ENCODE measurements at regions not wholly inside any gene's neighbourhood (a gene's known extent, or its start where the extent isn't known, plus 50 kb on each side); places are given as distances from the start of the nearest gene placed in this dataset.

GRCh38 chrX:40976981-40977380, 108.3 kb upstream of the USP9X start:
- Histone ChIP-seq H3K79me2 (ENCODE audit: insufficient read depth) (no peaks in the 10 kb centered on the region), H3K27ac (ENCODE audit: low read depth in 2 of 2, low read length in 1 of 2) (no peak overlapping the region), H3K4me1 (ENCODE audit: control insufficient read depth in 1 of 2, insufficient read depth in 2 of 2, low read depth in 1 of 2, low read length in 1 of 2) (no peaks in the 10 kb centered on the region), H3K36me3 (replicated peaks in 1 of 2; ENCODE audit: control insufficient read depth in 1 of 2, insufficient read depth in 2 of 2, low read length in 1 of 2) (no peaks in the 10 kb centered on the region), H3K9me2 (no peaks in the 10 kb centered on the region), H3K4me2 (no peak overlapping the region), H3K9me3 (no peaks in the 10 kb centered on the region), H2AFZ (ENCODE audit: low read depth) (no peak overlapping the region), H4K20me1 (ENCODE audit: insufficient read depth) (no peaks in the 10 kb centered on the region), H3K4me3 (ENCODE audit: low read depth in 2 of 2, low read length in 1 of 2) (no peak overlapping the region), H3K27me3 (ENCODE audit: insufficient read depth) (no peaks in the 10 kb centered on the region), H3F3A (replicated peaks; ENCODE audit: insufficient read depth) (no peaks in the 10 kb centered on the region), H3K9ac (no peak overlapping the region)
- CTCF ChIA-PET: no interaction called here
- TF ChIP-seq SIN3A (IDR thresholded peaks at IDR 0.05; ENCODE audit: borderline replicate concordance, low read depth, low read length): no peak
- no peak for TF ChIP-seq TEAD4 (IDR thresholded peaks at IDR 0.05; ENCODE audit: borderline replicate concordance, insufficient read depth)
- TF ChIP-seq CTCF (IDR thresholded peaks at IDR 0.05): no peak
- no peak for TF ChIP-seq TCF12 (IDR thresholded peaks at IDR 0.05)
- TF ChIP-seq NRF1 (IDR thresholded peaks at IDR 0.05; ENCODE audit: low read depth, low read length): no peak
- no peak for TF ChIP-seq NFIC (IDR thresholded peaks at IDR 0.05; ENCODE audit: borderline replicate concordance)
- TF ChIP-seq YY1 (IDR thresholded peaks at IDR 0.05; ENCODE audit: low read depth): no peak
- TF ChIP-seq, protein P1, sequence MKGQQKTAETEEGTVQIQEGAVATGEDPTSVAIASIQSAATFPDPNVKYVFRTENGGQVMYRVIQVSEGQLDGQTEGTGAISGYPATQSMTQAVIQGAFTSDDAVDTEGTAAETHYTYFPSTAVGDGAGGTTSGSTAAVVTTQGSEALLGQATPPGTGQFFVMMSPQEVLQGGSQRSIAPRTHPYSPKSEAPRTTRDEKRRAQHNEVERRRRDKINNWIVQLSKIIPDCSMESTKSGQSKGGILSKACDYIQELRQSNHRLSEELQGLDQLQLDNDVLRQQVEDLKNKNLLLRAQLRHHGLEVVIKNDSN (IDR thresholded peaks at IDR 0.05; ENCODE audit: borderline replicate concordance, low read depth): no peak
- no peak for TF ChIP-seq FOXM1 (IDR thresholded peaks at IDR 0.05; ENCODE audit: low read depth)
- TF ChIP-seq REST (IDR thresholded peaks at IDR 0.05; ENCODE audit: low read depth, low read length): no peak
- TF ChIP-seq, protein P2, sequence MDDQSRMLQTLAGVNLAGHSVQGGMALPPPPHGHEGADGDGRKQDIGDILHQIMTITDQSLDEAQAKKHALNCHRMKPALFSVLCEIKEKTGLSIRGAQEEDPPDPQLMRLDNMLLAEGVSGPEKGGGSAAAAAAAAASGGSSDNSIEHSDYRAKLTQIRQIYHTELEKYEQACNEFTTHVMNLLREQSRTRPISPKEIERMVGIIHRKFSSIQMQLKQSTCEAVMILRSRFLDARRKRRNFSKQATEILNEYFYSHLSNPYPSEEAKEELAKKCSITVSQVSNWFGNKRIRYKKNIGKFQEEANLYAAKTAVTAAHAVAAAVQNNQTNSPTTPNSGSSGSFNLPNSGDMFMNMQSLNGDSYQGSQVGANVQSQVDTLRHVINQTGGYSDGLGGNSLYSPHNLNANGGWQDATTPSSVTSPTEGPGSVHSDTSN (IDR thresholded peaks at IDR 0.05): no peak
- TF ChIP-seq SMC3 (IDR thresholded peaks at IDR 0.05; ENCODE audit: low read depth, low read length): no peak
- no peak for TF ChIP-seq RFX5 (IDR thresholded peaks at IDR 0.05; ENCODE audit: low read length)
- TF ChIP-seq FOXJ3 (CRISPR knock-in tag; IDR thresholded peaks at IDR 0.05): no peak
- no peak for TF ChIP-seq IRF3 (IDR thresholded peaks at IDR 0.05; ENCODE audit: low read depth, low read length)
- TF ChIP-seq RAD21 (IDR thresholded peaks at IDR 0.05; ENCODE audit: low read length): no peak
- TF ChIP-seq JUND (IDR thresholded peaks at IDR 0.05): no peak
- TF ChIP-seq FOSL2 (IDR thresholded peaks at IDR 0.05; ENCODE audit: borderline replicate concordance, low read depth): no peak
- POLR2A ChIA-PET: no interaction called here
- no peak for DNase-seq
- WGBS (ENCODE audit: low lambda C conversion rate): 82% methylated on average over 1 of the region's 1 CpG
